Pancreas (tissue), 10 donors: ENCODE measurements at regions not wholly inside any gene's neighbourhood (a gene's known extent, or its start where the extent isn't known, plus 50 kb on each side); places are given as distances from the start of the nearest gene placed in this dataset.

Experiments used
- ATAC-seq, 4 donors: fragments of 200-7000 bp; cut with Tn5 transposase; one replicate each; pipeline versions ENCODE4 v1.8.0 to v1.9.1; 2020; ENCODE audit warnings: mild to moderate bottlenecking in 4 of 4, moderate library complexity in 4 of 4
- DNase-seq, 6 donors: peaks; one replicate each; pipeline ENCODE4 v3.0.0-alpha.2; 2020
- FAIRE-seq: peaks from 2 replicates; lab custom pipeline; 2012; peaks lifted over from hg19 to GRCh38; lab: Jason Lieb, UNC
- H3K27ac ChIP-seq, 4 donors: fragments of 200-600 bp; sonication (generic); 1 replicate in 3 of 4; 2 replicates in 1 of 4; pipeline versions ENCODE4 v1.5.0 to v1.8.0; 2020
- H3K27me3 ChIP-seq, 4 donors: fragments of 200-600 bp; one replicate each; pipeline ENCODE4 v1.8.0; 2021
- H3K36me3 ChIP-seq, 3 donors: fragments of 200-600 bp; sonication (generic) in 1 of 3; one replicate each; pipeline versions ENCODE4 v1.5.0 to v1.8.0; 2020 to 2021
- H3K4me1 ChIP-seq, 3 donors: fragments of 200-600 bp; one replicate each; pipeline ENCODE4 v1.8.0; 2021
- H3K4me3 ChIP-seq, 4 donors: fragments of 200-600 bp; sonication (generic) in 2 of 4; one replicate each; pipeline versions ENCODE4 v1.5.0 to v1.8.0; 2020 to 2021
- H3K9me3 ChIP-seq, 4 donors: fragments of 200-600 bp; one replicate each; pipeline ENCODE4 v1.8.0; 2021
- WGBS, 2 donors: extraction: QIAGEN DNeasy Blood & Tissue Kit; methylation state at CpG; one replicate each; pipeline ENCODE4 v1.1.7; 2013; 5-methylcytosine and 5-hydroxymethylcytosine counted together
- intact Hi-C, 3 donors: fragments of 100-400 bp; cut with DNase I; formaldehyde crosslinking; loops; one replicate each; pipeline versions ENCODE4 v1.11.1 to v1.14.2; 2022
- TF ChIP-seq, protein P1 (sequence below), 4 donors: fragments of 200-600 bp; sonication (generic) in 3 of 4; IDR thresholded peaks; one replicate each; pipeline versions ENCODE4 v1.5.0 to v1.8.0; 2021; ENCODE audit warnings: antibody characterized with exemption in 4 of 4
- donor health status: healthy with polysubstance abuse.
- donor health status: DM: no; HTN: no; CAD: no; lungs with moderate emphysema.
- donor health status: DM: no; HTN: no; CAD: no.
- donor health status: control.
- donor health status: control.
- donor health status: Bipolar disorder and iron deficiency.
- donor health status: DM: yes; HTN: yes; CAD: no.
- donor health status: DM: no; HTN: no; CAD: no.
- donor health status: DM: no; HTN: no; CAD: no.
- donor health status: DM: yes; HTN: yes; CAD: no.

DNA sequence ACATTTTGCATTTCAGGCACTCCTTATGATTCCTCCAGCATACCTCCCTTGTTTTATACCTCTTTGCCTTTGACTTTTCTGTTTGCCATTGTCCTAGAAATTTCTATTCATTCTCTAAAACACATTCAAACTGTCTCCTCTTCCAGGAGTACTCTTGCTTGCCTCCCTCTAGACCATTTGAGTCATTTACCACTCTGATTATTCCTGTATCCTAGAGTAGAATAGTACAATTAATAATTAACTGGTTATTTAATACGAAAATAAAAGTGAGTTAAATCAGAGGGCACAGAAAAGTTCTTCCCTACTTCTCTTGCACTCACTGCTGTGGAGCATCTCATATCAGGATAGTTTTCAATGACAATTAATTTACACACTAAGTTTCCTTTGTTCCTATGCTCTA is 290.2 kb upstream of the RORA start:
- intact Hi-C loops, result no loop called here
- Histone ChIP-seq H3K27ac (no peak overlapping the region), H3K27me3 (no peaks in the 10 kb centered on the region), H3K4me3 (no peak overlapping the region), H3K36me3 (no peaks in the 10 kb centered on the region), H3K4me1 (no peaks in the 10 kb centered on the region), H3K9me3 (no peaks in the 10 kb centered on the region)
- no peak for FAIRE-seq
- no peak for ATAC-seq
- TF ChIP-seq, protein P1, sequence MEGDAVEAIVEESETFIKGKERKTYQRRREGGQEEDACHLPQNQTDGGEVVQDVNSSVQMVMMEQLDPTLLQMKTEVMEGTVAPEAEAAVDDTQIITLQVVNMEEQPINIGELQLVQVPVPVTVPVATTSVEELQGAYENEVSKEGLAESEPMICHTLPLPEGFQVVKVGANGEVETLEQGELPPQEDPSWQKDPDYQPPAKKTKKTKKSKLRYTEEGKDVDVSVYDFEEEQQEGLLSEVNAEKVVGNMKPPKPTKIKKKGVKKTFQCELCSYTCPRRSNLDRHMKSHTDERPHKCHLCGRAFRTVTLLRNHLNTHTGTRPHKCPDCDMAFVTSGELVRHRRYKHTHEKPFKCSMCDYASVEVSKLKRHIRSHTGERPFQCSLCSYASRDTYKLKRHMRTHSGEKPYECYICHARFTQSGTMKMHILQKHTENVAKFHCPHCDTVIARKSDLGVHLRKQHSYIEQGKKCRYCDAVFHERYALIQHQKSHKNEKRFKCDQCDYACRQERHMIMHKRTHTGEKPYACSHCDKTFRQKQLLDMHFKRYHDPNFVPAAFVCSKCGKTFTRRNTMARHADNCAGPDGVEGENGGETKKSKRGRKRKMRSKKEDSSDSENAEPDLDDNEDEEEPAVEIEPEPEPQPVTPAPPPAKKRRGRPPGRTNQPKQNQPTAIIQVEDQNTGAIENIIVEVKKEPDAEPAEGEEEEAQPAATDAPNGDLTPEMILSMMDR (IDR thresholded peaks at IDR 0.05), result no peak
- DNase-seq, result no peak
- 23 to 46% methylated on average over 1 of the region's 1 CpG for WGBS, 2 donors

DNA sequence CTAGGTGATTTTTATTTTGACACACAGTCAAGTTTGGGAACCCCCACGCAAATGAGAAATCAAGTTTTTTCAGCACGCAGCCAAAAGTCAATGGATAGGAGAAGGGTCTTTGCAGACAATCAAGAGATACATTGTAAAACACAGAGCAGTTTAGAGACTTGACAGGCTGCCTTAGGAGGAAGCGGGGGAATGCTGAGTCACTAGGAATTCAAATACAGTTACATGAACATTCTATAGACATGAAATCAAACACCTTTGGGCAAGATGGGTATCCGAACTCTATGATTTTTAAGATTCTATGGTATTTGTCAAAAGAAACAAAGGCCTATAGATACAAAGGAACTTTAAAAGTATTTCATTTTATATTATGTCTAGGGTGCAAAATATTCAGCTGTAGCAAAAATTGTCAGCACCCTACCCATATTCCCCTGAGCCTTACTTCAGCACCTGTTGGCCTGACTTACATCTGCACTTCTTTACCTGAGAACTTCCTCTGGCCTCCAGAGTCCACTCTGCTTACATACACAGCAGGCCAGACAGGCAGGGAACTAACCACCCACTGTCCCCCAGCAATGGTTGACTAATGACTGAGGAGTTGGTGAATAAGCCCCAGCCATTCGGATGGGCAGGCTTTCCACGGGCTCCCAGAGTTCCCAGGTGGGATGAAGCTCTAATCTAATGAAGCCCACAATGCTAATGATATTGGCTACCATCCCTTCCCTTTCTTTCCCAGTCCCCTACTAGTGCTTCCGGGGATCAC is 289.3 kb upstream of the RORA start:
- H3K36me3 ChIP-seq, result no peaks in the 10 kb centered on the region
- no peaks in the 10 kb centered on the region for H3K27me3 ChIP-seq
- DNase-seq (no peak), ATAC-seq (no peak), FAIRE-seq (no peak)
- 83 to 84% methylated on average over 7 of the region's 7 CpGs for WGBS, 2 donors
- H3K27ac ChIP-seq, result no peak overlapping the region
- no peak overlapping the region for H3K4me3 ChIP-seq
- TF ChIP-seq, protein P1 (IDR thresholded peaks at IDR 0.05), result no peak
- intact Hi-C loops, result no loop called here
- no peaks in the 10 kb centered on the region for H3K4me1 ChIP-seq
- no peaks in the 10 kb centered on the region for H3K9me3 ChIP-seq

- intact Hi-C loops, result no loop called here
- no peak for DNase-seq
- FAIRE-seq, result no peak
- Histone ChIP-seq H3K27me3 (no peaks in the 10 kb centered on the region), H3K27ac (no peak overlapping the region), H3K4me1 (no peaks in the 10 kb centered on the region), H3K36me3 (no peaks in the 10 kb centered on the region), H3K9me3 (no peaks in the 10 kb centered on the region), H3K4me3 (no peak overlapping the region)
- ATAC-seq, result no peak
- TF ChIP-seq, protein P1 (IDR thresholded peaks at IDR 0.05), result no peak
- WGBS, 2 donors, result 89 to 96% methylated on average over 3 of the region's 3 CpGs
Observed at GRCh38 chr15:61517776-61518175, 288.7 kb upstream of the RORA start.

DNA sequence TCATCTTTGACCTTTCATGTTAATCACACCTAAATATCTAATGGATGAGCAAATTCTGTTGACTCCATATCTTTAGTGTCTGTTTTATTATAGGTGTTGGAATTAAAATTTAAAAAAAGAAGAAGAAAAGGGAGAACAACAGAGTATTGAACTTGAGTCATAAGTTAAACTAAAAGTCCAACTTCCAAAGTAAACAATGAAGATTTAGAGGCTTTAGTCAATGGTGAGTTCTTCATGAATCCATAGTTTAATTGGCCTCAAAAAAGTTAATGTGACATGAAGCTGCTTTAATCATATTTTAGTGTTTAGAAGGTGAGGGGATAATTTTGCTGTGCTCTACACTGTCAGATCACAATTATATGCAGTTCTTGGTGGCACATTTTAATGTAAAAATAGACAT is 288.2 kb upstream of the RORA start:
- H3K4me1 ChIP-seq, result no peaks in the 10 kb centered on the region
- no peak for DNase-seq
- H3K4me3 ChIP-seq, result no peak overlapping the region
- intact Hi-C loops, result no loop called here
- H3K36me3 ChIP-seq, result no peaks in the 10 kb centered on the region
- FAIRE-seq, result no peak
- TF ChIP-seq, protein P1 (IDR thresholded peaks at IDR 0.05), result no peak
- no peak overlapping the region for H3K27ac ChIP-seq
- no peak for ATAC-seq
- H3K9me3 ChIP-seq, result no peaks in the 10 kb centered on the region
- H3K27me3 ChIP-seq, result no peaks in the 10 kb centered on the region

DNA sequence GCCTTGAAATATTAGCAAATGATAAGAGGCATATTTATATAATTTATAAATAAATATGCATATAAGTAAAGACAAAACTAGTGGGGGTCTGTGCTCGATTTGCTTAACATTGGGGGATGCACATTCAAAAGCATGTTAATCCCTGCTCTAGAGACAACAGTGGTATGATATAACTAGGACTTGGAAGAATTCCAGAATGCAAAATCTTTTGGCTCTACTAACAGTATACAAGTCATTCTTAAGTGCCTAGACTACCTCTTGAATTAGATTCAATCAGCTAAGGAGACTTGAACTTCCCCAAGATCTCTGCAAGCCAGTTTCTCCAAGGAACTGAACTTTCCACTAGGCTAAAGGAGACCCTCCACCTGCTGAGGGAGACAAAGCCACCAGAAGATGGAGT is 282.7 kb upstream of the RORA start:
- no peak overlapping the region for H3K27ac ChIP-seq
- DNase-seq (no peak), ATAC-seq (no peak), FAIRE-seq (no peak)
- no peaks in the 10 kb centered on the region for H3K27me3 ChIP-seq
- no peaks in the 10 kb centered on the region for H3K36me3 ChIP-seq
- no peak overlapping the region for H3K4me3 ChIP-seq
- 47 to 65% methylated on average over 1 of the region's 1 CpG for WGBS, 2 donors
- TF ChIP-seq, protein P1 (IDR thresholded peaks at IDR 0.05), result no peak
- intact Hi-C loops, result no loop called here
- H3K4me1 ChIP-seq, result no peaks in the 10 kb centered on the region
- H3K9me3 ChIP-seq, result no peaks in the 10 kb centered on the region
